GM18519 (cell line): ENCODE measurements at regions not wholly inside any gene's neighbourhood (a gene's known extent, or its start where the extent isn't known, plus 50 kb on each side); places are given as distances from the start of the nearest gene placed in this dataset.

ENCODE experiments used
- ATAC-seq: cut with Tn5 transposase; IDR thresholded peaks from one replicate; pipeline ENCODE4 v1.9.1; 2021; ENCODE audit warnings: mild to moderate bottlenecking, moderate library complexity; ENCODE audit not compliant: unreplicated experiment, low FRiP score

GRCh38 chr5:72623936-72624335 lies 116.7 kb upstream of the ZNF366 start:
- ATAC-seq, result no peak

- ATAC-seq, result no peak
Measured at GRCh38 chr5:72623323-72623722, 116.1 kb upstream of the ZNF366 start.

- no peak for ATAC-seq
Measured at GRCh38 chr5:72622170-72622760, 115.1 kb upstream of the ZNF366 start.

GRCh38 chr5:72621576-72621975 lies 114.4 kb upstream of the ZNF366 start:
- no peak for ATAC-seq

- ATAC-seq, result no peak
Measured at GRCh38 chr5:72619677-72620076, 112.5 kb upstream of the ZNF366 start.

- no peak for ATAC-seq
Measured at GRCh38 chr5:72619251-72619650, 112.0 kb upstream of the ZNF366 start.

GRCh38 chr5:72618708-72619107 lies 111.5 kb upstream of the ZNF366 start:
- no peak for ATAC-seq

GRCh38 chr5:72615061-72615460 lies 107.9 kb upstream of the ZNF366 start:
- no peak for ATAC-seq

GRCh38 chr5:72613515-72613914 lies 106.3 kb upstream of the ZNF366 start:
- ATAC-seq, result no peak

- ATAC-seq, result no peak
Measured at GRCh38 chr5:72612810-72613209, 105.6 kb upstream of the ZNF366 start.

- ATAC-seq, result no peak
Measured at GRCh38 chr5:72611118-72611730, 104.0 kb upstream of the ZNF366 start.

GRCh38 chr5:72608926-72609325 lies 101.7 kb upstream of the ZNF366 start:
- ATAC-seq, result no peak

- no peak for ATAC-seq
Measured at GRCh38 chr5:72608297-72608696, 101.1 kb upstream of the ZNF366 start.

GRCh38 chr5:72607381-72607780 lies 100.2 kb upstream of the ZNF366 start:
- no peak for ATAC-seq

- ATAC-seq, result no peak
Measured at GRCh38 chr5:72606525-72606924, 99.3 kb upstream of the ZNF366 start.

- no peak for ATAC-seq
Measured at GRCh38 chr5:72605632-72606031, 98.4 kb upstream of the ZNF366 start.

GRCh38 chr5:72604798-72605154 lies 97.6 kb upstream of the ZNF366 start:
- no peak for ATAC-seq

- no peak for ATAC-seq
Measured at GRCh38 chr5:72604111-72604797, 97.0 kb upstream of the ZNF366 start.

- no peak for ATAC-seq
Measured at GRCh38 chr5:72602696-72603685, 95.8 kb upstream of the ZNF366 start.

- no peak for ATAC-seq
Measured at GRCh38 chr5:72601861-72602260, 94.7 kb upstream of the ZNF366 start.

GRCh38 chr5:72600391-72600981 lies 93.3 kb upstream of the ZNF366 start:
- ATAC-seq, result no peak
